ENCODE measurements at regions not wholly inside any gene's neighbourhood (a gene's known extent, or its start where the extent isn't known, plus 50 kb on each side); places are given as distances from the start of the nearest gene placed in this dataset.
A peak's percentile ranks its signal among the peaks of the same experiment; 100 is the strongest.

DNA sequence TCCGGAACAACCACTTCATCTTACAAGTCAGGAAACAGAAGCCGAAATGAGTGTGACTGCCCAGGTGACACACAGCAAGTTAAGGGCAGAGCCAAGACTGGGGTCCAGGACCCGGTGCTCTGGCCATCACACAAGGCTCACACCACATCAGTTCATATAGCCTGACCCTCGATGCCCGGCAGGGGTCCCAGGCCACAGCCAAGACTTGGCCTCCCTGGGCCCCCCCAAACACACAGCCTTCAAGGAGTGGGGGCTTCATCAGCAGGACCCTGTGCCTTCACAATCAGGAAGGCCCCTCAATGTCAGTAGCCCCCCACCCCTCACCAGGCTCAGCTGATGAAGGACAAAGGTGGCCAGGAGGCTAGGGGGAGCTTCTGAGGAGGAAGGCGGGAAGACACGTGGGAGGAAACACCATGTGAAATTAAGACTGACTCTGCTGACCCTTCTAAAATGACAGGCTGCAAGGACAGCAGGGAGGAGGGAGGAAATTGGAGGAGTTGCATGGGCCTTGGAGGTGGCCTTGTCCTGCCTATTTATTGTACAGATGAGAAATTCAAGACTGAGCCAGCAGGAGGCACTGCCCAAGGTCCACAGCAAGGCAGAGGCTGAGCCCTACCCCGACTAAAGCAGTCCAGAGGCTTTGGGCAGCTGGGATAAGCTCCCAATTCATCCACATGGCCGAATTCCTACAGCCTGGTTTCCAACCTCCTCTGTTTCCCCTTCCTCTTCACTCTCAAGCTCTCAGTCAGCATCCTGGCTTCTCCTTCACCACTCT is 216.1 kb upstream of the ZMIZ1 start:
- TF ChIP-seq ZBTB7A (IDR thresholded peaks at IDR 0.05; ENCODE audit: low read depth) (no peak), YY1 (IDR thresholded peaks at IDR 0.05; ENCODE audit: low read depth) (no peak), RAD21 (IDR thresholded peaks at IDR 0.05; ENCODE audit: low read depth) (peak; percentile 81), TAF1 (IDR thresholded peaks at IDR 0.05; ENCODE audit: low read depth) (no peak), TEAD4 (IDR thresholded peaks at IDR 0.05) (no peak; the same call in 1 of the 2 replicates), CREB1 (IDR thresholded peaks at IDR 0.05; ENCODE audit: low read depth) (no peak), CEBPB (IDR thresholded peaks at IDR 0.05) (no peak), FOXM1 (IDR thresholded peaks at IDR 0.05; ENCODE audit: borderline replicate concordance, low read depth) (no peak), EGR1 (IDR thresholded peaks at IDR 0.05) (0 out of 2 replicates have a peak, but pooled peaks have one; percentile 23), TCF12 (IDR thresholded peaks at IDR 0.05; ENCODE audit: low read depth) (no peak), NFIC (IDR thresholded peaks at IDR 0.05) (no peak), EP300 (IDR thresholded peaks at IDR 0.05; ENCODE audit: borderline replicate concordance) (no peak)
- TF ChIP-seq, protein P1, sequence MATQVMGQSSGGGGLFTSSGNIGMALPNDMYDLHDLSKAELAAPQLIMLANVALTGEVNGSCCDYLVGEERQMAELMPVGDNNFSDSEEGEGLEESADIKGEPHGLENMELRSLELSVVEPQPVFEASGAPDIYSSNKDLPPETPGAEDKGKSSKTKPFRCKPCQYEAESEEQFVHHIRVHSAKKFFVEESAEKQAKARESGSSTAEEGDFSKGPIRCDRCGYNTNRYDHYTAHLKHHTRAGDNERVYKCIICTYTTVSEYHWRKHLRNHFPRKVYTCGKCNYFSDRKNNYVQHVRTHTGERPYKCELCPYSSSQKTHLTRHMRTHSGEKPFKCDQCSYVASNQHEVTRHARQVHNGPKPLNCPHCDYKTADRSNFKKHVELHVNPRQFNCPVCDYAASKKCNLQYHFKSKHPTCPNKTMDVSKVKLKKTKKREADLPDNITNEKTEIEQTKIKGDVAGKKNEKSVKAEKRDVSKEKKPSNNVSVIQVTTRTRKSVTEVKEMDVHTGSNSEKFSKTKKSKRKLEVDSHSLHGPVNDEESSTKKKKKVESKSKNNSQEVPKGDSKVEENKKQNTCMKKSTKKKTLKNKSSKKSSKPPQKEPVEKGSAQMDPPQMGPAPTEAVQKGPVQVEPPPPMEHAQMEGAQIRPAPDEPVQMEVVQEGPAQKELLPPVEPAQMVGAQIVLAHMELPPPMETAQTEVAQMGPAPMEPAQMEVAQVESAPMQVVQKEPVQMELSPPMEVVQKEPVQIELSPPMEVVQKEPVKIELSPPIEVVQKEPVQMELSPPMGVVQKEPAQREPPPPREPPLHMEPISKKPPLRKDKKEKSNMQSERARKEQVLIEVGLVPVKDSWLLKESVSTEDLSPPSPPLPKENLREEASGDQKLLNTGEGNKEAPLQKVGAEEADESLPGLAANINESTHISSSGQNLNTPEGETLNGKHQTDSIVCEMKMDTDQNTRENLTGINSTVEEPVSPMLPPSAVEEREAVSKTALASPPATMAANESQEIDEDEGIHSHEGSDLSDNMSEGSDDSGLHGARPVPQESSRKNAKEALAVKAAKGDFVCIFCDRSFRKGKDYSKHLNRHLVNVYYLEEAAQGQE (IDR thresholded peaks at IDR 0.05; ENCODE audit: low read depth) = no peak
- TF ChIP-seq, protein P2, sequence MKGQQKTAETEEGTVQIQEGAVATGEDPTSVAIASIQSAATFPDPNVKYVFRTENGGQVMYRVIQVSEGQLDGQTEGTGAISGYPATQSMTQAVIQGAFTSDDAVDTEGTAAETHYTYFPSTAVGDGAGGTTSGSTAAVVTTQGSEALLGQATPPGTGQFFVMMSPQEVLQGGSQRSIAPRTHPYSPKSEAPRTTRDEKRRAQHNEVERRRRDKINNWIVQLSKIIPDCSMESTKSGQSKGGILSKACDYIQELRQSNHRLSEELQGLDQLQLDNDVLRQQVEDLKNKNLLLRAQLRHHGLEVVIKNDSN (IDR thresholded peaks at IDR 0.05) = no peak
- TF ChIP-seq, protein P3, sequence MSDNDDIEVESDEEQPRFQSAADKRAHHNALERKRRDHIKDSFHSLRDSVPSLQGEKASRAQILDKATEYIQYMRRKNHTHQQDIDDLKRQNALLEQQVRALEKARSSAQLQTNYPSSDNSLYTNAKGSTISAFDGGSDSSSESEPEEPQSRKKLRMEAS (IDR thresholded peaks at IDR 0.05) = peak; percentile 50

DNA sequence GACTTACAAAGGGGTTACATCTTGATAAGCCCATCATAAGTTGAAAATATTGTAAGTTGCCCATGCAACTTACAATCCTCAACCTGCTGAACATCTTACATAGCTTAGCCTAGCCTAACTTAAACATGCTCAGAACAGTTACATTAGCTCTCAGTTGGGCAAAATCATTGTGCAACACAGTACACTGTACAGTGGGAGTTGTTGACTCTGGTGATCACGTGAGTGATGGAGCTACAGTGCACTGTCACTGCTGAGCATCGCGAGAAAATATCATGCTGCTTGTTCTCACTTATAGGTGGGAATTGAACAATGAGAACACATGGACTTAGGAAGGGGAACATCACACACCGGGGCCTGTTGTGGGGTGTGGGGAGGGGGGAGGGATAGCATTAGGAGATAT is 214.9 kb upstream of the ZMIZ1 start:
- no peak for TF ChIP-seq TCF12 (IDR thresholded peaks at IDR 0.05; ENCODE audit: low read depth)
- TF ChIP-seq, protein P1 (IDR thresholded peaks at IDR 0.05; ENCODE audit: low read depth) = no peak
- no peak for TF ChIP-seq EP300 (IDR thresholded peaks at IDR 0.05; ENCODE audit: borderline replicate concordance)
- TF ChIP-seq TAF1 (IDR thresholded peaks at IDR 0.05; ENCODE audit: low read depth) = no peak
- no peak for TF ChIP-seq TEAD4 (IDR thresholded peaks at IDR 0.05)
- no peak for TF ChIP-seq RAD21 (IDR thresholded peaks at IDR 0.05; ENCODE audit: low read depth)
- no peak for TF ChIP-seq CEBPB (IDR thresholded peaks at IDR 0.05)
- no peak for TF ChIP-seq YY1 (IDR thresholded peaks at IDR 0.05; ENCODE audit: low read depth)
- TF ChIP-seq FOXM1 (IDR thresholded peaks at IDR 0.05; ENCODE audit: borderline replicate concordance, low read depth) = no peak
- TF ChIP-seq CREB1 (IDR thresholded peaks at IDR 0.05; ENCODE audit: low read depth) = no peak
- TF ChIP-seq, protein P3 (IDR thresholded peaks at IDR 0.05) = no peak

DNA sequence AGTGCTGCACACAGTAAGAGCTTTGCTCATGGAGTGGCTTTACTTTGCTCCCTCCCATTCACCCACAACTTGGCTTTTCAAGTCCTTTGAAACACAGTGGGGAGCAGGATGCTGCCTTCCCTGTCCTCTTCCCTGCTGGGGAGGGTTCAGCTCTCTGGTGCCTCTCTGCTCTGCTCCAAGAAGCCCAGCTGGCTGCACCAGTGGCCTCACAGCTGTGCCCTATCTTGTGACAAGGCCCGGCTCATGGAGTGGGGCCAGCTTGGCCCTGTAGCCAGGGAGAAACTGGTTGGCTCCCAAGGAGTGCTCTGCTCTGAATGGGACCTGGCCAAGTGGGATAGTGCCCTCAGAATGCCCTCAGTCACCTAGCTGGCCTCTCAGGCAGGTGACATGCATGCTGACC is 212.3 kb upstream of the ZMIZ1 start:
- TF ChIP-seq, protein P1 (IDR thresholded peaks at IDR 0.05; ENCODE audit: low read depth) = no peak
- no peak for TF ChIP-seq EP300 (IDR thresholded peaks at IDR 0.05; ENCODE audit: borderline replicate concordance)
- TF ChIP-seq NFIC (IDR thresholded peaks at IDR 0.05) = no peak
- no peak for TF ChIP-seq CEBPB (IDR thresholded peaks at IDR 0.05)
- no peak for TF ChIP-seq RAD21 (IDR thresholded peaks at IDR 0.05; ENCODE audit: low read depth)
- no peak for TF ChIP-seq ZBTB7A (IDR thresholded peaks at IDR 0.05; ENCODE audit: low read depth)

DNA sequence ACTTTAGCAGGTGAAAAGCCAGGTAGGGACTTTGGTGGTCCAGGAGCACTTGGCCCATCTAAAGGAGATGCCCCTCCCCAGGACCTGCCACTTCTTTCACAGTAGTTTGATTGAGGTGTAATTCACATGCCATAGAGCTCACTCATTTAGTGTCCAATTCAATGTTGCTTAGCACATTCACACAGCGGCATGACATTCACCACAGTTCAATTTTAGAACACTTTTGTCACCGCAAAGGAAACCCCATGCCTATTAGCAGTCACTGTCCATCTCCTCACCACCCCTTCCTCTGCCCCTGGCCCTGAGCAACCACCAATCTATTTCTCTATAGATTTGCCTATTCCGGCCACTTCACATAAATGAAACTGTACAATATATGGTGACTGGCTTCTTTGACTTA is 211.6 kb upstream of the ZMIZ1 start:
- TF ChIP-seq FOXM1 (IDR thresholded peaks at IDR 0.05; ENCODE audit: borderline replicate concordance, low read depth) (no peak), TCF12 (IDR thresholded peaks at IDR 0.05; ENCODE audit: low read depth) (no peak)

DNA sequence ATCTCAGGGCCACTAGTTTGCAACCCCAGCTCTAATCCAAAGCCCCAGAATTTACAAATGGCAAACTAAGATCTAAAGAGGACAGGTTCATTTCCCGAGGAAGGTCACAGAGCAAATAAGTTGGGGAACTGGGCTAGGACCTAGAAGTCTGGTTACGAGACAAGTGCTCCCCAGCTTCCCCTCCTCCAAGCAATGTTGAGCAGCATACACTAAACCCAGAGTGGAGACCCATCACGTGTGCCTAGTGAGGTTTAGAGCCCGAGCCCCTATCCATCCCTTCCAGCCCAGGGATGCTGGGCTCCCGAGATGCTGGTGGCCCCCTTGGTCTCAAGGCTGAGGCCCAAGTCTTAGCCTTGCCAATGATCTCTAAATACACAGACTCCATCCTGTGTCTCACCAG is 209.5 kb upstream of the ZMIZ1 start:
- TF ChIP-seq CEBPB (IDR thresholded peaks at IDR 0.05) (no peak), TAF1 (IDR thresholded peaks at IDR 0.05; ENCODE audit: low read depth) (no peak), RAD21 (IDR thresholded peaks at IDR 0.05; ENCODE audit: low read depth) (no peak), EGR1 (IDR thresholded peaks at IDR 0.05) (no peak), YY1 (IDR thresholded peaks at IDR 0.05; ENCODE audit: low read depth) (no peak), TCF12 (IDR thresholded peaks at IDR 0.05; ENCODE audit: low read depth) (no peak), ZBTB7A (IDR thresholded peaks at IDR 0.05; ENCODE audit: low read depth) (no peak), EP300 (IDR thresholded peaks at IDR 0.05; ENCODE audit: borderline replicate concordance) (no peak), NFIC (IDR thresholded peaks at IDR 0.05) (no peak), TEAD4 (IDR thresholded peaks at IDR 0.05) (no peak), FOXM1 (IDR thresholded peaks at IDR 0.05; ENCODE audit: borderline replicate concordance, low read depth) (no peak), CREB1 (IDR thresholded peaks at IDR 0.05; ENCODE audit: low read depth) (no peak)
- TF ChIP-seq, protein P2 (IDR thresholded peaks at IDR 0.05) = no peak
- TF ChIP-seq, protein P1 (IDR thresholded peaks at IDR 0.05; ENCODE audit: low read depth) = no peak
- TF ChIP-seq, protein P3 (IDR thresholded peaks at IDR 0.05) = no peak

Measured in Ishikawa (cell line).